Heart left ventricle (tissue), 16 donors: ENCODE measurements at regions not wholly inside any gene's neighbourhood (a gene's known extent, or its start where the extent isn't known, plus 50 kb on each side); places are given as distances from the start of the nearest gene placed in this dataset.
"Not testable (repeated sequence)": the region's sequence is repeated elsewhere in the genome, so short reads cannot be mapped to it uniquely, and the experiment has no call there.

Experiments used
- ATAC-seq, 4 donors: fragments of 200-7000 bp; cut with Tn5 transposase; one replicate each; pipeline ENCODE4 v1.9.1; 2020 to 2022; ENCODE audit warnings: moderate library complexity in 4 of 4, mild to moderate bottlenecking in 3 of 4, moderate number of reproducible peaks in 1 of 4
- DNase-seq, 5 donors: peaks; one replicate each; pipeline ENCODE4 v3.0.0-alpha.2; 2020
- H3K27ac ChIP-seq, 12 donors: fragments of 200-600 bp; sonication (generic) in 4 of 12; one replicate each; pipeline versions ENCODE4 v1.5.0 to v1.8.0; 2016 to 2022; ENCODE audit warnings: mild to moderate bottlenecking in 2 of 12
- H3K27me3 ChIP-seq, 9 donors: fragments of 200-600 bp; sonication (generic) in 2 of 9; one replicate each; pipeline versions ENCODE4 v1.5.1 to v1.8.0; 2016 to 2022; ENCODE audit warnings: mild to moderate bottlenecking in 3 of 9
- H3K36me3 ChIP-seq, 9 donors: fragments of 200-600 bp; sonication (generic) in 2 of 9; one replicate each; pipeline versions ENCODE4 v1.5.0 to v1.8.0; 2018 to 2022; ENCODE audit warnings: mild to moderate bottlenecking in 2 of 9
- H3K4me1 ChIP-seq, 12 donors: fragments of 200-600 bp; sonication (generic) in 4 of 12; one replicate each; pipeline versions ENCODE4 v1.5.0 to v1.8.0; 2016 to 2022; ENCODE audit warnings: mild to moderate bottlenecking in 3 of 12
- H3K4me3 ChIP-seq, 12 donors: fragments of 200-600 bp; sonication (generic) in 4 of 12; one replicate each; pipeline versions ENCODE4 v1.5.0 to v1.8.0; 2017 to 2022; ENCODE audit warnings: mild to moderate bottlenecking in 9 of 12, moderate library complexity in 4 of 12
- H3K9me3 ChIP-seq, 12 donors: fragments of 200-600 bp; sonication (generic) in 4 of 12; one replicate each; pipeline versions ENCODE4 v1.5.0 to v1.8.0; 2016 to 2022; ENCODE audit warnings: mild to moderate bottlenecking in 1 of 12
- POLR2A ChIP-seq, 2 donors: fragments of 450-650 bp; IDR thresholded peaks; one replicate each; pipeline ENCODE4 v1.6.1; 2017; ENCODE audit warnings: antibody characterized with exemption in 2 of 2, mild to moderate bottlenecking in 2 of 2, moderate library complexity in 2 of 2
- WGBS, 4 donors: extraction: QIAGEN DNeasy Blood & Tissue Kit in 2 of 4; methylation state at CpG; one replicate each; pipeline versions ENCODE4 v1.1.5 to v1.1.7; 2013 to 2018; 5-methylcytosine and 5-hydroxymethylcytosine counted together
- intact Hi-C, 10 donors: fragments of 100-400 bp; cut with DNase I; formaldehyde crosslinking; loops; one replicate each; pipeline versions ENCODE4 v1.11.1 to v1.14.2; 2022
- TF ChIP-seq, protein P1 (sequence below), 12 donors: fragments of 200-600 bp; sonication (generic) in 4 of 12; IDR thresholded peaks; one replicate each; pipeline versions ENCODE4 v1.5.0 to v1.8.0; 2018 to 2022; ENCODE audit warnings: antibody characterized with exemption in 12 of 12, mild to moderate bottlenecking in 5 of 12
- donor health status: ischemic (EF 13 %, LVEDD 7.1; RV severe dilation, severe dysfunction).
- donor health status: healthy with polysubstance abuse.
- donor health status: DM: no; HTN: yes; CAD: no.
- donor health status: DM: no; HTN: no; CAD: no.
- donor health status: ischemic (EF 25% LVEDD 6.9; RV normal size, moderate dysfunction).
- donor health status: ischemic (EF 25% LVEDD 5.7; RV mildly dilated, moderate dysfunction).
- donor health status: healthy.
- donor health status: DM: yes; HTN: yes; CAD: no.
- donor health status: ischemic (EF 35%, LVEDD 5.7; RV mildly dilated, moderate dysfunction).
- donor health status: nonischemic (EF 11% LVEDD 7.7; RV severe dilation, severe dysfunction).
- donor health status: DM: yes; HTN: yes; CAD: no.
- donor health status: PGD.
- donor health status: ischemic (EF 29% LVEDD 5.4; RV normal size, mild dysfunction).
- donor health status: nonischemic (EF 23%, LVEDD 6.1; RV moderate dilation, normal function).

- peaks cover 0 to 4% (median 0%) of the 10 kb centered on the region in 9 donors for H3K36me3 ChIP-seq
- DNase-seq = no peak
- no peak for ATAC-seq
- WGBS, 4 donors = 83 to 95% (median 91%) methylated on average over 3 of the region's 3 CpGs
- H3K27me3 ChIP-seq = no peaks in the 10 kb centered on the region
- TF ChIP-seq, protein P1, sequence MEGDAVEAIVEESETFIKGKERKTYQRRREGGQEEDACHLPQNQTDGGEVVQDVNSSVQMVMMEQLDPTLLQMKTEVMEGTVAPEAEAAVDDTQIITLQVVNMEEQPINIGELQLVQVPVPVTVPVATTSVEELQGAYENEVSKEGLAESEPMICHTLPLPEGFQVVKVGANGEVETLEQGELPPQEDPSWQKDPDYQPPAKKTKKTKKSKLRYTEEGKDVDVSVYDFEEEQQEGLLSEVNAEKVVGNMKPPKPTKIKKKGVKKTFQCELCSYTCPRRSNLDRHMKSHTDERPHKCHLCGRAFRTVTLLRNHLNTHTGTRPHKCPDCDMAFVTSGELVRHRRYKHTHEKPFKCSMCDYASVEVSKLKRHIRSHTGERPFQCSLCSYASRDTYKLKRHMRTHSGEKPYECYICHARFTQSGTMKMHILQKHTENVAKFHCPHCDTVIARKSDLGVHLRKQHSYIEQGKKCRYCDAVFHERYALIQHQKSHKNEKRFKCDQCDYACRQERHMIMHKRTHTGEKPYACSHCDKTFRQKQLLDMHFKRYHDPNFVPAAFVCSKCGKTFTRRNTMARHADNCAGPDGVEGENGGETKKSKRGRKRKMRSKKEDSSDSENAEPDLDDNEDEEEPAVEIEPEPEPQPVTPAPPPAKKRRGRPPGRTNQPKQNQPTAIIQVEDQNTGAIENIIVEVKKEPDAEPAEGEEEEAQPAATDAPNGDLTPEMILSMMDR (IDR thresholded peaks at IDR 0.05) = no peak
- no peak for TF ChIP-seq POLR2A (IDR thresholded peaks at IDR 0.05)
- peaks cover 0 to 3% (median 0%) of the 10 kb centered on the region in 12 donors for H3K9me3 ChIP-seq
- H3K27ac ChIP-seq = no peak overlapping the region
- H3K4me3 ChIP-seq = no peak overlapping the region
- H3K4me1 ChIP-seq = peaks cover 0 to 5% (median 0%) of the 10 kb centered on the region in 12 donors
- intact Hi-C loops = no loop called here
These were observed 167.7 kb upstream of the KCTD7 start for GRCh38 chr7:66460921-66461361.

- H3K36me3 ChIP-seq, H3K27me3 ChIP-seq, H3K4me3 ChIP-seq, H3K4me1 ChIP-seq, ATAC-seq, intact Hi-C loops, DNase-seq, H3K9me3 ChIP-seq, H3K27ac ChIP-seq: not testable (repeated sequence)
- WGBS, 4 donors = 93 to 96% (median 95%) methylated on average over 4 of the region's 4 CpGs
These were observed 167.3 kb upstream of the KCTD7 start for GRCh38 chr7:66461397-66461796.

DNA sequence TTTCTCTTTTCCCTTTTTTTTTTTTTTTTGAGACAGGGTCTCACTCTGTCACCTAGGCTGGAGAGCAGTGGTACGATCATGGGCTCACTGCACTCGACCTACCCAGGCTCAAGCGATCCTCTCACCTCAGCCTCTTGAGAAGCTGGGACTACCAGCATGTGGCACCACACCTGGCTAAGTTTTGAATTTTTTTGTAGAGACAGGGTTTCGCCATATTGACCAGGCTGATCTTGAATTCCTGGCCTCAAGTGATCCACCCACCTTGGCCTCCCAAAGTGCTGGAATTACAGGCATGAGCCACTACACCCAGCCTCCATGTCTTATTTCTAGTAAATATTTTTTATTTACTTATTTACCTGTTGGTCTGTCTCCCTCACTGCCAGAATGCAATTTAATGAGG lies 165.8 kb upstream of the KCTD7 start:
- H3K27ac ChIP-seq, H3K4me3 ChIP-seq, H3K9me3 ChIP-seq, intact Hi-C loops, DNase-seq, H3K4me1 ChIP-seq, ATAC-seq, H3K27me3 ChIP-seq, H3K36me3 ChIP-seq: not testable (repeated sequence)
- 95 to 98% (median 97%) methylated on average over 4 of the region's 4 CpGs for WGBS, 4 donors

DNA sequence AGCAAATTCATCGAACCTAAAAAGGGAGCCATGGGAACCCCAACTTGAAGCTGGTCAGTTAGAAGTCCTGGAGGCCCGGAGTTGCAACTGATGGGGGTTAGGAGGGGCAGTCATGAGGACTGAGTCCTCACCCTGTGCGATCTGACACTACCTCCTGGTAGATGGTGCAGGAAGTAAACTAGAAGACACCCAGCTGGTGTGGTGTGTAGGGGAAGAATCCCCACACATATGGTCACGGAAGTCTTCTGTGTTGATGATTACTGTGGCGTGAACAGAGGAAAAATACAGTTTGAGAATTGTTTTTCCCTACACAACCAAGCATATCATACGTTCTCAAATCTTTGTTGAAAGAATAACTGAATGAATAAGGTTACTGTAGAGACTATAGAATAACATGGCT lies 164.6 kb upstream of the KCTD7 start:
- TF ChIP-seq, protein P1 (IDR thresholded peaks at IDR 0.05) = no peak
- TF ChIP-seq POLR2A (IDR thresholded peaks at IDR 0.05) = no peak
- WGBS, 4 donors = 94 to 97% (median 95%) methylated on average over 6 of the region's 6 CpGs
- no peaks in the 10 kb centered on the region for H3K27me3 ChIP-seq
- H3K36me3 ChIP-seq = peaks cover 0 to 4% (median 0%) of the 10 kb centered on the region in 9 donors
- peaks cover 0 to 3% (median 0%) of the 10 kb centered on the region in 12 donors for H3K9me3 ChIP-seq
- intact Hi-C loops = no loop called here
- DNase-seq (no peak), ATAC-seq (no peak)
- no peak overlapping the region for H3K4me3 ChIP-seq
- no peak overlapping the region for H3K27ac ChIP-seq
- H3K4me1 ChIP-seq = peaks cover 0 to 5% (median 0%) of the 10 kb centered on the region in 12 donors

- Histone ChIP-seq H3K27ac (no peak overlapping the region), H3K4me3 (no peak overlapping the region), H3K27me3 (no peaks in the 10 kb centered on the region), H3K9me3 (peaks cover 0 to 3% (median 0%) of the 10 kb centered on the region in 12 donors), H3K4me1 (peaks cover 0 to 5% (median 0%) of the 10 kb centered on the region in 12 donors), H3K36me3 (peaks cover 0 to 4% (median 0%) of the 10 kb centered on the region in 9 donors)
- intact Hi-C loops = no loop called here
- no peak for TF ChIP-seq POLR2A (IDR thresholded peaks at IDR 0.05)
- TF ChIP-seq, protein P1 (IDR thresholded peaks at IDR 0.05) = no peak
- DNase-seq (no peak), ATAC-seq (no peak)
- WGBS, 4 donors = 94 to 97% (median 96%) methylated on average over 8 of the region's 8 CpGs
These were observed 162.5 kb upstream of the KCTD7 start for GRCh38 chr7:66466081-66466600.
